ENCODE measurements at regions not wholly inside any gene's neighbourhood (a gene's known extent, or its start where the extent isn't known, plus 50 kb on each side); places are given as distances from the start of the nearest gene placed in this dataset.

- no peak overlapping the region for H3K4me3 ChIP-seq (ENCODE audit: low read depth, low read length)
- DNase-seq (ENCODE audit: low read depth), result peak; percentile 90
- no peak for TF ChIP-seq CTCF (IDR thresholded peaks at IDR 0.05; ENCODE audit: insufficient read depth, low read length)
Observed at GRCh38 chr1:59062743-59063142, 234.2 kb upstream of the FGGY start.

GRCh38 chr1:59063501-59063900 lies 233.4 kb upstream of the FGGY start:
- no peak overlapping the region for H3K4me3 ChIP-seq (ENCODE audit: low read depth, low read length)
- no peak for TF ChIP-seq CTCF (IDR thresholded peaks at IDR 0.05; ENCODE audit: insufficient read depth, low read length)
- no peak for DNase-seq (ENCODE audit: low read depth)

GRCh38 chr1:59064592-59064991 lies 232.3 kb upstream of the FGGY start:
- no peak overlapping the region for H3K4me3 ChIP-seq (ENCODE audit: low read depth, low read length)
- no peak for DNase-seq (ENCODE audit: low read depth)
- TF ChIP-seq CTCF (IDR thresholded peaks at IDR 0.05; ENCODE audit: insufficient read depth, low read length), result no peak

- no peak overlapping the region for H3K4me3 ChIP-seq (ENCODE audit: low read depth, low read length)
- no peak for TF ChIP-seq CTCF (IDR thresholded peaks at IDR 0.05; ENCODE audit: insufficient read depth, low read length)
- no peak for DNase-seq (ENCODE audit: low read depth)
Observed at GRCh38 chr1:59066236-59066635, 230.7 kb upstream of the FGGY start.

GRCh38 chr1:59070610-59071009 lies 226.3 kb upstream of the FGGY start:
- TF ChIP-seq CTCF (IDR thresholded peaks at IDR 0.05; ENCODE audit: insufficient read depth, low read length), result no peak
- no peak overlapping the region for H3K4me3 ChIP-seq (ENCODE audit: low read depth, low read length)
- DNase-seq (ENCODE audit: low read depth), result no peak

GRCh38 chr1:59071289-59071688 lies 225.6 kb upstream of the FGGY start:
- TF ChIP-seq CTCF (IDR thresholded peaks at IDR 0.05; ENCODE audit: insufficient read depth, low read length), result no peak
- no peak for DNase-seq (ENCODE audit: low read depth)
- H3K4me3 ChIP-seq (ENCODE audit: low read depth, low read length), result no peak overlapping the region

GRCh38 chr1:59071876-59072582 lies 224.9 kb upstream of the FGGY start:
- no peak for TF ChIP-seq CTCF (IDR thresholded peaks at IDR 0.05; ENCODE audit: insufficient read depth, low read length)
- H3K4me3 ChIP-seq (ENCODE audit: low read depth, low read length), result no peak overlapping the region
- no peak for DNase-seq (ENCODE audit: low read depth)

Measured in fibroblast of the aortic adventitia (primary cell).